H9 (cell line): ENCODE measurements at regions not wholly inside any gene's neighbourhood (a gene's known extent, or its start where the extent isn't known, plus 50 kb on each side); places are given as distances from the start of the nearest gene placed in this dataset.

Experiments used
- DNase-seq: peaks from one replicate; pipeline ENCODE4 v3.0.0-alpha.2; 2017
- H2AFZ ChIP-seq: one replicate; pipeline ENCODE4 v1.6.1; 2013; ENCODE audit warnings: mild to moderate bottlenecking, low read length, control low read depth, moderate library complexity
- H2AK5ac ChIP-seq: 2 replicates; pipeline ENCODE4 v1.6.1; 2013; ENCODE audit warnings: low read length, control low read depth, mixed read lengths; ENCODE audit not compliant: insufficient read length
- H2BK120ac ChIP-seq: one replicate; pipeline ENCODE4 v1.6.1; 2013; ENCODE audit warnings: low read depth, mild to moderate bottlenecking, low read length, control low read depth, inconsistent platforms; ENCODE audit not compliant: poor library complexity, severe bottlenecking
- H2BK12ac ChIP-seq: 2 replicates; pipeline ENCODE4 v1.6.1; 2013; ENCODE audit warnings: low read length, control low read depth, mixed read lengths, low read depth; ENCODE audit not compliant: insufficient read length
- H2BK15ac ChIP-seq: 2 replicates; pipeline ENCODE4 v1.6.1; 2013; ENCODE audit warnings: low read depth, low read length, control low read depth
- H2BK20ac ChIP-seq: one replicate; pipeline ENCODE4 v1.6.1; 2013; ENCODE audit warnings: low read depth, mild to moderate bottlenecking, low read length, control low read depth, inconsistent platforms; ENCODE audit not compliant: poor library complexity, severe bottlenecking
- H2BK5ac ChIP-seq: 2 replicates; pipeline ENCODE4 v1.6.1; 2013; ENCODE audit warnings: low read length, control low read depth, mixed read lengths; ENCODE audit not compliant: insufficient read length
- H3K14ac ChIP-seq: 2 replicates; pipeline ENCODE4 v1.6.1; 2013; ENCODE audit warnings: low read length, control low read depth; ENCODE audit not compliant: insufficient read depth
- H3K18ac ChIP-seq: 2 replicates; pipeline ENCODE4 v1.6.1; 2013; ENCODE audit warnings: low read depth, mild to moderate bottlenecking, mixed read lengths, low read length, control low read depth; ENCODE audit not compliant: insufficient read length
- H3K23ac ChIP-seq: 2 replicates; pipeline ENCODE4 v1.6.1; 2013; ENCODE audit warnings: low read length, control low read depth, mixed read lengths, low read depth; ENCODE audit not compliant: insufficient read length
- H3K23me2 ChIP-seq: 2 replicates; pipeline ENCODE4 v1.6.1; 2013; ENCODE audit warnings: low read depth, mild to moderate bottlenecking, mixed read lengths, low read length, control low read depth; ENCODE audit not compliant: insufficient read length, poor library complexity, severe bottlenecking
- H3K27ac ChIP-seq: 2 replicates; pipeline ENCODE4 v1.5.1; 2013; ENCODE audit warnings: low read length, control low read depth, mixed read lengths, low read depth; ENCODE audit not compliant: insufficient read length
- H3K27me3 ChIP-seq: 2 replicates; pipeline ENCODE4 v1.6.1; 2013; ENCODE audit warnings: low read length, control low read depth, inconsistent platforms; ENCODE audit not compliant: insufficient read depth
- H3K4ac ChIP-seq: 2 replicates; pipeline ENCODE4 v1.6.1; 2013; ENCODE audit warnings: low read depth, mild to moderate bottlenecking, control low read depth, inconsistent platforms, low read length, moderate library complexity
- H3K4me1 ChIP-seq: 2 replicates; pipeline ENCODE4 v1.6.1; 2013; ENCODE audit warnings: low read length, control low read depth, inconsistent platforms; ENCODE audit not compliant: insufficient read depth
- H3K4me2 ChIP-seq: 2 replicates; pipeline ENCODE4 v1.6.1; 2013; ENCODE audit warnings: low read length, control low read depth, mixed read lengths; ENCODE audit not compliant: insufficient read length, insufficient read depth
- H3K56ac ChIP-seq: 2 replicates; pipeline ENCODE4 v1.6.1; 2013; ENCODE audit warnings: low read depth, mild to moderate bottlenecking, mixed read lengths, low read length, control low read depth; ENCODE audit not compliant: insufficient read length
- H3K79me1 ChIP-seq: 2 replicates; pipeline ENCODE4 v1.6.1; 2013; ENCODE audit warnings: low read depth, mild to moderate bottlenecking, moderate library complexity, low read length, control low read depth, inconsistent platforms; ENCODE audit not compliant: insufficient read depth, poor library complexity, severe bottlenecking
- H3K79me2 ChIP-seq: 2 replicates; pipeline ENCODE4 v1.6.1; 2013; ENCODE audit warnings: low read length, control low read depth, inconsistent platforms; ENCODE audit not compliant: insufficient read depth
- H3K9ac ChIP-seq: 2 replicates; pipeline ENCODE4 v1.6.1; 2013; ENCODE audit warnings: low read length, control low read depth, mixed read lengths; ENCODE audit not compliant: insufficient read length; ENCODE audit errors: extremely low read depth
- H3K9me3 ChIP-seq: one replicate; pipeline ENCODE4 v1.6.1; 2013; ENCODE audit warnings: low read depth, low read length, inconsistent platforms; ENCODE audit not compliant: control insufficient read depth
- H3T11ph ChIP-seq: one replicate; pipeline ENCODE4 v1.6.1; 2013; ENCODE audit warnings: mild to moderate bottlenecking, low read length, control low read depth, inconsistent platforms
- H4K20me1 ChIP-seq: one replicate; pipeline ENCODE4 v1.6.1; 2013; ENCODE audit not compliant: control insufficient read depth, insufficient read length, insufficient read depth
- H4K5ac ChIP-seq: 2 replicates; pipeline ENCODE4 v1.6.1; 2013; ENCODE audit warnings: low read depth, mild to moderate bottlenecking, mixed read lengths, low read length, control low read depth; ENCODE audit not compliant: insufficient read length
- H4K8ac ChIP-seq: replicated peaks from 2 replicates; pipeline ENCODE4 v1.6.1; 2013; ENCODE audit warnings: low read length, control low read depth, mixed read lengths, low read depth; ENCODE audit not compliant: insufficient read length
- H4K91ac ChIP-seq: 2 replicates; pipeline ENCODE4 v1.6.1; 2013; ENCODE audit warnings: low read depth, mild to moderate bottlenecking, moderate library complexity, mixed read lengths, low read length, control low read depth; ENCODE audit not compliant: insufficient read length
- H3K27ac Mint-ChIP-seq, 3 experiments: 2 replicates in 2 of 3; 3 replicates in 1 of 3; pipeline ENCODE4 v1.8.0; 2020 to 2021; ENCODE audit warnings: mixed read lengths in 3 of 3, mild to moderate bottlenecking in 1 of 3, moderate library complexity in 1 of 3
- H3K27me3 Mint-ChIP-seq: 2 replicates; pipeline ENCODE4 v1.8.0; 2021; ENCODE audit warnings: low read depth, mild to moderate bottlenecking, moderate library complexity, mixed read lengths
- H3K36me3 Mint-ChIP-seq, 3 experiments: 2 replicates in 2 of 3; 3 replicates in 1 of 3; pipeline ENCODE4 v1.8.0; 2020 to 2021; ENCODE audit warnings: low read depth in 3 of 3, mixed read lengths in 3 of 3; ENCODE audit not compliant: insufficient read depth in 1 of 3
- H3K4me1 Mint-ChIP-seq, 2 experiments: 2 replicates each; pipeline ENCODE4 v1.8.0; 2020; ENCODE audit warnings: mixed read lengths in 2 of 2
- H3K4me3 Mint-ChIP-seq, 2 experiments: 2 replicates in 1 of 2; 3 replicates in 1 of 2; pipeline ENCODE4 v1.8.0; 2020 to 2021; ENCODE audit warnings: mild to moderate bottlenecking in 2 of 2, mixed read lengths in 2 of 2, moderate library complexity in 1 of 2
- H3K9me3 Mint-ChIP-seq, 2 experiments: 2 replicates in 1 of 2; 3 replicates in 1 of 2; pipeline ENCODE4 v1.8.0; 2020; ENCODE audit warnings: mild to moderate bottlenecking in 2 of 2, mixed read lengths in 2 of 2, moderate library complexity in 1 of 2
- WGBS: extraction: QIAGEN DNeasy Blood & Tissue Kit; methylation state at CpG from one replicate; pipeline ENCODE4 v1.1.7; 2013; ENCODE audit warnings: missing lambda C conversion rate, low lambda C conversion rate, mixed read lengths; ENCODE audit not compliant: insufficient read length; ENCODE audit errors: extremely low coverage; 5-methylcytosine and 5-hydroxymethylcytosine counted together
- TF ChIP-seq, protein P1 (sequence below): fragments of 200-600 bp; sonication (generic); conservative IDR thresholded peaks from 3 replicates; pipeline ENCODE4 v1.8.0; 2021; ENCODE audit warnings: antibody characterized with exemption, mild to moderate bottlenecking

DNA sequence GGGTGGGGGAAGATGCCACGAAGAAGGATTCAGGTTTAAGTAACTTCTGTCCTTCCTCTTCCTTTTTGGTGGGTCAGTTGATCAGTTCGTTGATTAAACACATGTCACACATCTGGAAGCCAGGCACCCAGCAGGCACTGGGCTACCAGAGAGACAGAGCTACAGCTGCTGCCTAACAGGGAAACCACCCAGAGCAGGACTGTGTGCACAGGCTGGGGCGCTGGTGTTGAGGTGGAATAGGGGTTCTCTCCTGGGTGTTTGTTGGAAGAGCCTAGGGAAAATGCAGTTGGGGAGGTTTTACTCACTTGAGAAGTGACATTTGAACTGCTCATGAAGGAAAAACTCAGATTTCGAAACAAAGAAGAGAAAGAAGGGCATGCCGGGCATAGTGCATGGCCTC lies 152.4 kb downstream of the IRX5 start:
- Histone ChIP-seq H3K9ac (no peak overlapping the region), H3K27me3 (no peaks in the 10 kb centered on the region), H3K4me1 (no peaks in the 10 kb centered on the region), H2BK12ac (no peak overlapping the region), H3K23ac (no peak overlapping the region), H3K4ac (no peak overlapping the region), H2BK5ac (no peak overlapping the region), H3T11ph (no peak overlapping the region), H2BK120ac (no peak overlapping the region), H3K56ac (no peak overlapping the region), H2BK15ac (no peak overlapping the region), H3K18ac (no peak overlapping the region), H3K79me1 (no peaks in the 10 kb centered on the region), H2BK20ac (no peak overlapping the region), H3K27ac (no peak overlapping the region), H3K14ac (no peak overlapping the region), H2AK5ac (no peak overlapping the region), H4K91ac (no peak overlapping the region), H4K5ac (no peak overlapping the region), H2AFZ (no peak overlapping the region), H4K20me1 (no peaks in the 10 kb centered on the region), H3K23me2 (no peaks in the 10 kb centered on the region), H3K79me2 (no peaks in the 10 kb centered on the region), H3K4me2 (no peak overlapping the region), H3K9me3 (no peaks in the 10 kb centered on the region), H4K8ac (no peak overlapping the region)
- no peak for DNase-seq
- H3K9me3 Mint-ChIP-seq: peaks cover 0 to 2% of the 10 kb centered on the region in 2 experiments; a peak in 1 of 5 replicates
- TF ChIP-seq, protein P1, sequence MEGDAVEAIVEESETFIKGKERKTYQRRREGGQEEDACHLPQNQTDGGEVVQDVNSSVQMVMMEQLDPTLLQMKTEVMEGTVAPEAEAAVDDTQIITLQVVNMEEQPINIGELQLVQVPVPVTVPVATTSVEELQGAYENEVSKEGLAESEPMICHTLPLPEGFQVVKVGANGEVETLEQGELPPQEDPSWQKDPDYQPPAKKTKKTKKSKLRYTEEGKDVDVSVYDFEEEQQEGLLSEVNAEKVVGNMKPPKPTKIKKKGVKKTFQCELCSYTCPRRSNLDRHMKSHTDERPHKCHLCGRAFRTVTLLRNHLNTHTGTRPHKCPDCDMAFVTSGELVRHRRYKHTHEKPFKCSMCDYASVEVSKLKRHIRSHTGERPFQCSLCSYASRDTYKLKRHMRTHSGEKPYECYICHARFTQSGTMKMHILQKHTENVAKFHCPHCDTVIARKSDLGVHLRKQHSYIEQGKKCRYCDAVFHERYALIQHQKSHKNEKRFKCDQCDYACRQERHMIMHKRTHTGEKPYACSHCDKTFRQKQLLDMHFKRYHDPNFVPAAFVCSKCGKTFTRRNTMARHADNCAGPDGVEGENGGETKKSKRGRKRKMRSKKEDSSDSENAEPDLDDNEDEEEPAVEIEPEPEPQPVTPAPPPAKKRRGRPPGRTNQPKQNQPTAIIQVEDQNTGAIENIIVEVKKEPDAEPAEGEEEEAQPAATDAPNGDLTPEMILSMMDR: no peak
- H3K4me3 Mint-ChIP-seq: no peak overlapping the region
- peaks cover 3% of the 10 kb centered on the region for H3K27me3 Mint-ChIP-seq
- H3K27ac Mint-ChIP-seq: no peak overlapping the region
- no peaks in the 10 kb centered on the region for H3K36me3 Mint-ChIP-seq
- H3K4me1 Mint-ChIP-seq: no peaks in the 10 kb centered on the region
- WGBS: no CpG with 5 or more reads among the region's 5 CpGs
